Upper lobe of left lung (tissue), 6 donors: ENCODE measurements at regions not wholly inside any gene's neighbourhood (a gene's known extent, or its start where the extent isn't known, plus 50 kb on each side); places are given as distances from the start of the nearest gene placed in this dataset.

ENCODE experiments used
- ATAC-seq, 2 donors: fragments of 200-7000 bp; cut with Tn5 transposase; one replicate each; pipeline ENCODE4 v1.9.1; 2022; ENCODE audit warnings: mild to moderate bottlenecking in 2 of 2, moderate library complexity in 2 of 2; ENCODE audit not compliant: low FRiP score in 2 of 2
- DNase-seq, 2 donors: peaks; one replicate each; pipeline ENCODE4 v3.0.0-alpha.2; 2019 to 2020
- H3K27ac ChIP-seq, 4 donors: fragments of 200-600 bp; sonication (generic); one replicate each; pipeline ENCODE4 v1.5.1; 2016 to 2019
- H3K27me3 ChIP-seq, 4 donors: fragments of 200-600 bp; sonication (generic); one replicate each; pipeline ENCODE4 v1.5.1; 2017 to 2019
- H3K36me3 ChIP-seq, 4 donors: fragments of 200-600 bp; sonication (generic); one replicate each; pipeline ENCODE4 v1.5.1; 2016 to 2019
- H3K4me1 ChIP-seq, 4 donors: fragments of 200-600 bp; sonication (generic); one replicate each; pipeline ENCODE4 v1.5.1; 2018 to 2019
- H3K4me3 ChIP-seq, 4 donors: fragments of 200-600 bp; sonication (generic); one replicate each; pipeline ENCODE4 v1.5.1; 2017 to 2019; ENCODE audit warnings: mild to moderate bottlenecking in 2 of 4, moderate library complexity in 1 of 4
- H3K9me3 ChIP-seq, 4 donors: fragments of 200-600 bp; sonication (generic); one replicate each; pipeline ENCODE4 v1.5.1; 2018 to 2019
- CTCF ChIP-seq, 6 experiments: fragments of 450-650 bp in 4 of 6; fragments of 200-600 bp in 2 of 6; sonication (generic) in 2 of 6; IDR thresholded peaks; one replicate each; pipeline ENCODE4 v1.5.1; 2016 to 2019; ENCODE audit warnings: antibody characterized with exemption in 6 of 6
- EP300 ChIP-seq, 4 donors: sonication (generic); formaldehyde crosslinking; IDR thresholded peaks; one replicate each; pipeline ENCODE4 v1.5.1; 2017; ENCODE audit warnings: antibody characterized with exemption in 4 of 4, control low read depth in 2 of 4
- POLR2A ChIP-seq, 4 donors: fragments of 450-650 bp; IDR thresholded peaks; one replicate each; pipeline ENCODE4 v1.5.1; 2016 to 2017; ENCODE audit warnings: antibody characterized with exemption in 4 of 4, mild to moderate bottlenecking in 2 of 4
- POLR2AphosphoS5 ChIP-seq, 2 donors: sonication (generic); formaldehyde crosslinking; IDR thresholded peaks; one replicate each; pipeline ENCODE4 v1.5.1; 2017; ENCODE audit warnings: antibody characterized with exemption in 2 of 2
- WGBS, 2 donors: methylation state at CpG; one replicate each; pipeline ENCODE4 v1.1.5; 2017 to 2018; 5-methylcytosine and 5-hydroxymethylcytosine counted together
- donor health status: DM: no; HTN: no; CAD: no; lungs with moderate emphysema.
- donor health status: DM: no; HTN: yes; CAD: no; lungs with severe emphysema.

GRCh38 chr6:22036275-22036674, 260.6 kb downstream of the PRL start:
- peaks cover 0 to 8% (median 4%) of the 10 kb centered on the region in 4 donors for H3K9me3 ChIP-seq
- no peaks in the 10 kb centered on the region for H3K36me3 ChIP-seq
- 57 to 62% methylated on average over 7 of the region's 7 CpGs for WGBS, 2 donors
- no peak overlapping the region for H3K4me3 ChIP-seq
- H3K27me3 ChIP-seq: no peaks in the 10 kb centered on the region
- ATAC-seq (peak in 1 of 2 donors; percentile 68), DNase-seq (peak in 1 of 2 donors; percentile 36)
- peaks cover 0 to 3% (median 0%) of the 10 kb centered on the region in 4 donors for H3K4me1 ChIP-seq
- TF ChIP-seq POLR2AphosphoS5 (IDR thresholded peaks at IDR 0.05) (no peak), POLR2A (IDR thresholded peaks at IDR 0.05) (no peak), CTCF (IDR thresholded peaks at IDR 0.05) (no peak), EP300 (IDR thresholded peaks at IDR 0.05) (no peak)
- H3K27ac ChIP-seq: no peak overlapping the region

- H3K9me3 ChIP-seq: peaks cover 0 to 8% (median 4%) of the 10 kb centered on the region in 4 donors
- DNase-seq: no peak
- H3K4me1 ChIP-seq: peaks cover 0 to 3% (median 0%) of the 10 kb centered on the region in 4 donors
- TF ChIP-seq CTCF (IDR thresholded peaks at IDR 0.05) (no peak), POLR2A (IDR thresholded peaks at IDR 0.05) (no peak), EP300 (IDR thresholded peaks at IDR 0.05) (no peak), POLR2AphosphoS5 (IDR thresholded peaks at IDR 0.05) (no peak)
- 76 to 77% methylated on average over 3 of the region's 3 CpGs for WGBS, 2 donors
- H3K36me3 ChIP-seq: no peaks in the 10 kb centered on the region
- ATAC-seq: no peak
- H3K4me3 ChIP-seq: no peak overlapping the region
- H3K27ac ChIP-seq: no peak overlapping the region
- no peaks in the 10 kb centered on the region for H3K27me3 ChIP-seq
Measured at GRCh38 chr6:22036699-22037098, 260.1 kb downstream of the PRL start.

GRCh38 chr6:22041797-22042480, 254.9 kb downstream of the PRL start:
- no peak overlapping the region for H3K4me3 ChIP-seq
- H3K36me3 ChIP-seq: no peaks in the 10 kb centered on the region
- TF ChIP-seq POLR2A (IDR thresholded peaks at IDR 0.05) (no peak), CTCF (IDR thresholded peaks at IDR 0.05) (no peak), POLR2AphosphoS5 (IDR thresholded peaks at IDR 0.05) (no peak), EP300 (IDR thresholded peaks at IDR 0.05) (no peak)
- H3K27me3 ChIP-seq: no peaks in the 10 kb centered on the region
- peaks cover 0 to 8% (median 4%) of the 10 kb centered on the region in 4 donors for H3K9me3 ChIP-seq
- H3K4me1 ChIP-seq: peaks cover 0 to 13% (median 9%) of the 10 kb centered on the region in 4 donors
- no peak for DNase-seq
- H3K27ac ChIP-seq: no peak overlapping the region
- peak in 1 of 2 donors; percentile 54 for ATAC-seq
- WGBS, 2 donors: 62 to 65% methylated on average over 3 of the region's 3 CpGs

GRCh38 chr6:22042706-22043105, 254.1 kb downstream of the PRL start:
- peak overlapping the region; percentile 12 to 65 (median 28) for H3K27ac ChIP-seq
- H3K27me3 ChIP-seq: no peaks in the 10 kb centered on the region
- ATAC-seq: peak in 1 of 2 donors; percentile 63
- no peaks in the 10 kb centered on the region for H3K36me3 ChIP-seq
- H3K9me3 ChIP-seq: peaks cover 0 to 8% (median 4%) of the 10 kb centered on the region in 4 donors
- no peak for DNase-seq
- TF ChIP-seq POLR2AphosphoS5 (IDR thresholded peaks at IDR 0.05) (no peak), CTCF (IDR thresholded peaks at IDR 0.05) (no peak), POLR2A (IDR thresholded peaks at IDR 0.05) (no peak), EP300 (IDR thresholded peaks at IDR 0.05) (no peak)
- H3K4me1 ChIP-seq: peaks cover 0 to 13% (median 9%) of the 10 kb centered on the region in 4 donors
- H3K4me3 ChIP-seq: no peak overlapping the region
